HUES6 (cell line): ENCODE measurements at regions not wholly inside any gene's neighbourhood (a gene's known extent, or its start where the extent isn't known, plus 50 kb on each side); places are given as distances from the start of the nearest gene placed in this dataset.

ENCODE experiments used
- H3K27ac ChIP-seq: 2 replicates; pipeline ENCODE4 v1.7.0; 2013; ENCODE audit warnings: low read depth, mild to moderate bottlenecking, low read length, inconsistent platforms
- H3K27me3 ChIP-seq: 2 replicates; pipeline ENCODE4 v1.6.1; 2013; ENCODE audit warnings: low read length; ENCODE audit not compliant: control insufficient read depth, insufficient read depth
- H3K36me3 ChIP-seq: 2 replicates; pipeline ENCODE4 v1.6.1; 2013; ENCODE audit warnings: low read length; ENCODE audit not compliant: control insufficient read depth, insufficient read depth
- H3K4me1 ChIP-seq: 2 replicates; pipeline ENCODE4 v1.6.1; 2013; ENCODE audit warnings: low read length; ENCODE audit not compliant: control insufficient read depth, insufficient read depth
- H3K4me3 ChIP-seq: 2 replicates; pipeline ENCODE4 v1.5.1; 2013; ENCODE audit warnings: low read depth, low read length
- H3K9ac ChIP-seq: one replicate; pipeline ENCODE4 v1.6.1; 2013; ENCODE audit warnings: mild to moderate bottlenecking, low read length
- H3K9me3 ChIP-seq: 2 replicates; pipeline ENCODE4 v1.6.1; 2013; ENCODE audit warnings: low read depth, low read length; ENCODE audit not compliant: control insufficient read depth, insufficient read depth

DNA sequence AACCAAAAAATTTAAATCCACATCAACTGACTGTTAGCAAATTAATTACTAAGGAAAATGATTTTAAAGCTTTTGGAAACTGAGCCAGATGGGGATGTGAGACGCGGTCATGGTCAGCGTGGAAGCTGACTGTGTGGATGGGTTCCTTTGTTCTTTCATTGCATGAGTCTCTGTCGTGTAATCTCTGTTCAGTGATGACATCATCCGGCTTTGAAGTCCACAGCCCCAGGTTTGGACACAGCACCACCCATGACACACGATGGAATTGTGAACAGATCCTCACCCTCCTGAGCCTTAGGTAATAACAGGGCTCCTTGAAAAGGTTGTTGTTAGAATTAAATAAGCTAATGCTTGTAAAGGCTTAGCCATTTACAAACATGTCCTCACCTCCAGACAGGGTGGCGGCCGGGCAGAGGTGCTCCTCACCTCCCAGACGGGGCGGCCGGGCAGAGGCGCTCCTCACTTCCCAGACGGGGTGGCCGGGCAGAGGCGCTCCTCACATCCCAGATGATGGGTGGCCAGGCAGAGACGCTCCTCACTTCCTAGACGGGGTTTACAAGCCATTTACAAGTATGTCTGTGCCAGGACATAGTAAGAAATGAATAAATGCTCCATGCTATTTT lies 677.3 kb downstream of the TBC1D22A start:
- Histone ChIP-seq H3K27ac (no peak overlapping the region), H3K4me3 (no peak overlapping the region), H3K9ac (no peak overlapping the region), H3K36me3 (no peaks in the 10 kb centered on the region), H3K9me3 (peaks cover 91% of the 10 kb centered on the region), H3K27me3 (no peaks in the 10 kb centered on the region; the same call in 1 of the 2 replicates), H3K4me1 (no peaks in the 10 kb centered on the region)

DNA sequence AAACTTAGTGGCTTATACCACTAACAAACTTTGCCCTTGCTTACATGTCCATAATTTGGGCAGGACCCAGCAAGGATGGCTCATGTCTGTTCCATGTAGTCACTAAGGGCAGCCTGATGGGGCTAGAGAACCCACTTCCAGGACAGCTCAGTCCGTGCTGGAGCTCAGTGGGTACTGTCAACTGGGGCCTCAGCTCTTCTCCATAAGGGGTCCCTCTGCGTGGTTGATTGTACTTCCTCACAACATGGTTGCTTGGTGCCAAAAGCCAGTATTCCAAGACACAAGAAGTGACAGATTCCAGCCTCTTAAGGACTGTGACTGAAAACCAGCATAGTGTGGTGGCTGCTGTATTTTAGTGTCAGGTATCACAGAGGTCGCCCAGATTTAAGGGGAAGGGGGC lies 675.2 kb downstream of the TBC1D22A start:
- H3K4me1 ChIP-seq: no peaks in the 10 kb centered on the region
- H3K9ac ChIP-seq: no peak overlapping the region
- no peaks in the 10 kb centered on the region; the same call in 1 of the 2 replicates for H3K27me3 ChIP-seq

DNA sequence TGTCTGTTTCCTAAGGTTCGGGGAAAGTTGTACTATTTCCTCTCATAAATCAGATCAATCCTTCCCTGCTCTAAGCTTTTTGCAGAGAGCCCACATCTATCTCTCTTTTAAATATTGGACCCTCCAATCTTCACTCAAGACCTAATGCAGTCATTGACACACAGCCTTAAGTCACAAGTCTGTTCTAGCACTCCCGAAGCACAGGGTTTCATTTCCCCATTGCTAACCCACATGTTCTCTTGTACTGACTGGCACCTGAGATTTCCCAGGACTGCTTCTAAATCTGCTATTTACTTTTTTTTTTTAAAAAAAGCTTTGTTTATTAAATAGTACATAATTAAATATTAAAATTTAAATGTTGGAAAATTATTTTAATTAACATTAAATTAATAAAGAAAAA lies 674.7 kb downstream of the TBC1D22A start:
- no peak overlapping the region for H3K27ac ChIP-seq
- no peak overlapping the region for H3K4me3 ChIP-seq
- no peak overlapping the region for H3K9ac ChIP-seq
- no peaks in the 10 kb centered on the region for H3K4me1 ChIP-seq
- H3K9me3 ChIP-seq: peaks cover 82% of the 10 kb centered on the region
- no peaks in the 10 kb centered on the region; the same call in 1 of the 2 replicates for H3K27me3 ChIP-seq
- H3K36me3 ChIP-seq: no peaks in the 10 kb centered on the region

More for the DNA sequence above, 675.2 kb downstream of the TBC1D22A start:
- H3K27ac ChIP-seq: no peak overlapping the region
- H3K36me3 ChIP-seq: no peaks in the 10 kb centered on the region
- H3K4me3 ChIP-seq: no peak overlapping the region
- H3K9me3 ChIP-seq: peaks cover 86% of the 10 kb centered on the region

DNA sequence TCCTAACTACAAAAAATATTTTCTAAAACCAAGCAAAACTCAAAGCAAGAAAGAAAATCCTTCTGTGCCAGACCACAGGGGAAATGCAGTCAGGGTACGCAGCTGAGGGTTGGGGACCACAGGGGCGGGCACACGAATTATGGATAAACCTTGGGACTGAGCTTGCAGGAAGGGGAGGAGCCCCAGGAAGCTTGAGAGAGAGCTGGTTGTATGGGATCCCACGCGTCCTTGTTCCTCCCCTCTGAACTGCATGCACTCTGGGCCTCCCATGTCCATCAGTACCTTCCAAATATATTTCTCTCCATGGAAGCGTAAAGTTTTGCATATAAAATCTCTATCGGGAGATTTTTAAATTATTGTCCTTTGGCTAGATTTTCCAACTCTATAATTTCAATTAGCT lies 673.4 kb downstream of the TBC1D22A start:
- peaks cover 69% of the 10 kb centered on the region for H3K9me3 ChIP-seq
- H3K27ac ChIP-seq: no peak overlapping the region
- H3K4me1 ChIP-seq: no peaks in the 10 kb centered on the region
- H3K36me3 ChIP-seq: no peaks in the 10 kb centered on the region
- no peaks in the 10 kb centered on the region; the same call in 1 of the 2 replicates for H3K27me3 ChIP-seq
- no peak overlapping the region for H3K9ac ChIP-seq
- no peak overlapping the region for H3K4me3 ChIP-seq

DNA sequence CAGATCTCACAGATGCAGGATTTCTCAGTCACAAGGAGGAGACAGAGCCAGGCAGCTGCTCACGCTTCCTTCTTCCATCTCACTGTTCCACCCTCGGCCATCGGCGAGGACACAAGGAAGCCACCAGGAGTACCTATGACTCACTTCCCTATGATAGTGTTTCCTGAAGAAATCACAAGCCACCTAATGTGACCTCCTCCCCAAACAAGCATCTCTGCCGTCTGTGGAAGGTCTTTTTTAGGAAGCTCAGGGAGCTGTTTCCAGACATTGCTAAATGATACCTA lies 672.7 kb downstream of the TBC1D22A start:
- Histone ChIP-seq H3K9me3 (peaks cover 69% of the 10 kb centered on the region), H3K4me3 (no peak overlapping the region), H3K4me1 (no peaks in the 10 kb centered on the region), H3K27me3 (no peaks in the 10 kb centered on the region; the same call in 1 of the 2 replicates), H3K9ac (no peak overlapping the region), H3K27ac (no peak overlapping the region), H3K36me3 (no peaks in the 10 kb centered on the region)

DNA sequence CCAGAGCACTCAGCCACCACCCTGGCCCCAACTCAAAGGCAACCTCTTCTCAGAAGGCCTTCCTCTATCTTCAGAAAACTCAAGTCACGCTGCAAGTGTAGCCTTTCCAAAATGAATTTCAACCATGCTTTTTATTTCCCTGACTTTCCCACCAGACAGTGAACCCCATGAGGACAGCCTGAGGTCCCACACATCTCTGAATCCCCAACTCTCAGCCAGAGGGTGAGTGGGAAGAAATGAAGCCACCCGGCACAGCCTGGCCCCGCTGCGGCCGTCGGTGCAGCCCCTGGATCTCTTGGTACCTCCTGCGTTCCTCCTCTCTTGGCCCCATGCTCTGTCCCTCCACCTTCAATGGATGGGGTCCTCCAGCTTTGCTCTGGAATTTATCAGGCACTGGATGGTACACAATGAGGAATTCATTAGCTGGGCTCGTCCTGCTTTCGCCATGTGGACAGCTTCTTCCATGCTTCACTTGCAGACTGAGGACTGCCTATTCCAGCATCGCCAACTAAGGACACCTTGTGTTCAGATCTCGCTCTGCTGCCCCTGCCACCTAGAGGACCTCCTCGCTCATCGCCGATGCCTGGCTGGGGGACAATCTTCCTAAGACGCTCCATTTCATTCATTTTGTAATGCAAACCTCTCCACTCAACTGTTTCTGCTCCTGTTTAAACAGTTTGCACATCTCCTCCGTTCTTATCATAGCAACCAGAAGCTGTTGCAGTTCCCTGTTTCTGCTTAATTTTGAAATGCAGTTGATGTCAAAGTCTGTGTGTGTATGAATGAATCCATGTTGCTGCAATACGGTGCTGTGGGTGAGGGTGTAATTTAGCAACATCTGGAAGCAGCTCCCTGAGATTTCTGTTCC lies 672.1 kb downstream of the TBC1D22A start:
- peaks cover 65% of the 10 kb centered on the region for H3K9me3 ChIP-seq

DNA sequence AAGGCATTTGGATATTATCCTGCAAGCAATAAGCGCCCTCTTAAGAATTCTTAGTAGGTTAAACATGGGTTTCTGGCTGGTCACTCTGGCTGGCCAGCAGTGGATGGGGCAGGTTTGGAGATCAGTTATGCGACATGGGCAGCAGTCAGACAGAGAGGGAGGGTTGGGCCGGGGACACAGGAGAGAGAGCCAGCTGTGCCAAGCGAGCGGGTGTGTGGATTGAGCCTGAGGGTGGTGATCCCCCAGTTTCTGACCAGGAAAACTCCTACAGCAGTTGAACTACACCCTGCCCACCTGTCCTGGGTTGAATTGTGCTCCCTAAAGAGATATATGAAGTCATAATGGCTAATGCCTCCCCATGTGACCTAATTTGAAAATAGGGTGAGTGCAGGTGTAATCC lies 671.2 kb downstream of the TBC1D22A start:
- Histone ChIP-seq H3K36me3 (no peaks in the 10 kb centered on the region), H3K4me1 (no peaks in the 10 kb centered on the region), H3K9me3 (peaks cover 58% of the 10 kb centered on the region), H3K27me3 (no peaks in the 10 kb centered on the region; the same call in 1 of the 2 replicates), H3K4me3 (no peak overlapping the region), H3K27ac (no peak overlapping the region), H3K9ac (no peak overlapping the region)

More for the DNA sequence above, 672.1 kb downstream of the TBC1D22A start:
- no peaks in the 10 kb centered on the region for H3K36me3 ChIP-seq
- no peak overlapping the region for H3K9ac ChIP-seq
- no peak overlapping the region for H3K27ac ChIP-seq
- no peaks in the 10 kb centered on the region for H3K4me1 ChIP-seq
- no peak overlapping the region for H3K4me3 ChIP-seq
- no peaks in the 10 kb centered on the region; the same call in 1 of the 2 replicates for H3K27me3 ChIP-seq

DNA sequence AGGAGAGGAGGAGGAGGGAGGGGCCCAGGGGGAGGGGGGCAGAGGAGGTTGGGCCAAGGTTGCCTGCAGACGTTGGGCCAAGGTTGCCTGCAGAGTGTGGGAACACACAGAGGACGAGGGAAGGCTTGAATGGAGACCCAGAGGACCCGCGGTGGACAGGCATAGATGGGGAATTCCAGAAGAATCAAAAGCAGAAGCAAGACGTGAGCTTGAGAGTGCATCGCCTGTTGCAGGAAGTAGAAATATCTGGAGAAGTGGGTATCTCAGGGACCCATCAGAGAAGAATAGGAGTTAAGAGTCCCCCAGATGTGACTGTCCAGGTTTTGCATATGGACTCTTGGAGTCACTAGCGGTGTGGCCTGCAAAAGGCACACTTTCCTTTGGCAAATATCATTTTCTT lies 670.2 kb downstream of the TBC1D22A start:
- no peak overlapping the region for H3K9ac ChIP-seq
- peaks cover 48% of the 10 kb centered on the region for H3K9me3 ChIP-seq
- no peaks in the 10 kb centered on the region for H3K4me1 ChIP-seq
- no peaks in the 10 kb centered on the region; the same call in 1 of the 2 replicates for H3K27me3 ChIP-seq
- H3K27ac ChIP-seq: no peak overlapping the region
- H3K4me3 ChIP-seq: no peak overlapping the region
- no peaks in the 10 kb centered on the region for H3K36me3 ChIP-seq

DNA sequence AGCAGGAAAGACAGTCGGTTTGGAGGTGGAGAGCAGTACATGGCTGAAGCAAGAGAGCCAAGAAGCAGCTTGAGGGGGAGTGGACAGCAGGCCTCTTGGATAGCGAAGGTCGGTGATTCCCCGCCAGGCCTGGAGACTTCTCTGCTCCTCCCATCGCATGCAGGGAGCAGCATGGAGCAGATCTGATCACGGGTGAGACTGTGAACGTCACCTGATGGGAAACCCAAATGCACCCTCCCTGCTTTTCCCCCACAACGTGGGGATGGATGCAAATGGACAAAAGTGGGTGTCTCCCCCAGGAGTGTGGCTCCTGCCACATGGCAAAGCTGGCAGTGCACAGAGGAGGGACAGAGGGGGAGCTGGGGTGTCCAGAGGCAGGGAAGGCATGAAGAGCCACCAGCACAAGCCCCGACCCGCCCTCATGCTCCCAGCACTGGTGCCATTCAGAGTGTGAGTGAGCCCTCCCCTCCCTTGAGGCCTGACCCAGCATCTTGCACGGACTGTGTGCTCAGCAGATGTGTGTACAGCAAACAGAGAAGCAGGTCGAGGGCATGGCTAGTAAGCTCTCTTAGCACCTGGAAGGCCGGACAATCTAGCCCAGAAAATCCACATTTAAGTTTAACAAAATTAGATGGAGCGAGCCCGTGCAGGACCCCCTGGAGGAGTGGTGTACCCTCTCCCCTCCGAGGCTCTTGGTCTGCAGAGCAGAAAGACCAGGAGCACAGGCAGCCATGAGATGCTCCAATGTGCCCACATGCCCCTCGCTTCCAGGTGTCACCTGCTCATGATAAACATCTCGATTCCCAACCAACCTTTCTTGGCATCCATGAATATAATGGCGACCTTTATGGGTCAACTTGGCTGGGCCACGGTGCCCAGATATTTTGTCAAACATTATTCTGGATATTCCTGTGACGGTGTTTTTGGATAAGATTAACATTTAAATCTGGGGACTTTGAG lies 661.7 kb downstream of the TBC1D22A start:
- no peak overlapping the region for H3K4me3 ChIP-seq
- H3K4me1 ChIP-seq: no peaks in the 10 kb centered on the region
- peaks cover 25% of the 10 kb centered on the region; the same call in 1 of the 2 replicates for H3K27me3 ChIP-seq
- peaks cover 63% of the 10 kb centered on the region; the same call in 1 of the 2 replicates for H3K9me3 ChIP-seq
- no peak overlapping the region for H3K9ac ChIP-seq
- H3K36me3 ChIP-seq: no peaks in the 10 kb centered on the region
- no peak overlapping the region for H3K27ac ChIP-seq

DNA sequence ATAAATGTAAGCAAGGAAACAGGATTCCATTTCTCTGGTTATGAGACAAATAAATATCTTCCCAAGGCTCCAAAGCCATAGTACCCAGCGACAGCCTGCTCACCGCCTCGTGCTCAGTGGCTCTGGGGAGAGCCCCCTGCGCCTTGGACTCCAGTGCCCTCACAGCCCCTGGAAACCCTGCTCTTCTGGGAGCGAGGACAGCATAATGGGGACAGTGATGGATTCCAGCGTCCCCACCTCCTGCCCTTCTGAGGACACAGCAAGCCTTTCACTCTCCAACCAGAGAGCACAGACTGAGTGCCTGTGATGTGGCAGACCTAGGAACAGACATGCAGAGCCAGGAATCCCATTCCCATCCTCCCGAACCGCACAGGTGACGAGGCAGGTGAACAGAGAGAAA lies 660.8 kb downstream of the TBC1D22A start:
- Histone ChIP-seq H3K9me3 (peaks cover 72% of the 10 kb centered on the region; the same call in 1 of the 2 replicates), H3K4me3 (no peak overlapping the region), H3K9ac (no peak overlapping the region), H3K36me3 (no peaks in the 10 kb centered on the region), H3K27ac (no peak overlapping the region), H3K27me3 (peaks cover 25% of the 10 kb centered on the region; the same call in 1 of the 2 replicates), H3K4me1 (no peaks in the 10 kb centered on the region)
